A549 (cell line): ENCODE measurements at regions not wholly inside any gene's neighbourhood (a gene's known extent, or its start where the extent isn't known, plus 50 kb on each side); places are given as distances from the start of the nearest gene placed in this dataset.

Source experiments
- ATAC-seq, 2 experiments: fragments of 200-7000 bp in 1 of 2; fragments of >200 bp in 1 of 2; cut with Nextera tagmentation in 1 of 2; cut with Tn5 transposase in 1 of 2; 3 replicates each; pipeline versions ENCODE4 v1.8.0 to v1.9.1; 2018 to 2020; ENCODE audit warnings: mild to moderate bottlenecking in 1 of 2, moderate library complexity in 1 of 2
- CTCF ChIA-PET: fragments of 300-600 bp; sonication (Branson Sonifier 250); formaldehyde crosslinking; extraction: SDS; loops from one replicate; lab custom pipeline; 2021; ENCODE audit warnings: antibody characterized with exemption, inconsistent platforms; lab: Yijun Ruan, JAX
- POLR2A ChIA-PET: fragments of 350-600 bp; formaldehyde crosslinking; extraction: SDS; loops from one replicate; lab custom pipeline; 2021; ENCODE audit warnings: antibody characterized with exemption, inconsistent platforms; lab: Yijun Ruan, JAX
- DNase-seq, 2 experiments: peaks; one replicate each; pipeline versions ENCODE4 v3.0.0 to v3.0.0-alpha.2; 2011 to 2016; ENCODE audit warnings: low read depth in 1 of 2, low spot score in 1 of 2
- FAIRE-seq: peaks from 2 replicates; lab custom pipeline; 2011; peaks lifted over from hg19 to GRCh38; lab: Jason Lieb, UNC
- H3K27ac ChIP-seq, 2 experiments: fragments of >200 bp; sonication (Bioruptor Twin); formaldehyde crosslinking; 3 replicates each; pipeline ENCODE4 v1.5.1; 2016 to 2017
- H3K4me1 ChIP-seq: fragments of >200 bp; sonication (Bioruptor Twin); formaldehyde crosslinking; 3 replicates; pipeline ENCODE4 v1.6.1; 2016
- H3K4me2 ChIP-seq: fragments of >200 bp; sonication (Bioruptor Twin); formaldehyde crosslinking; 3 replicates; pipeline ENCODE4 v1.6.1; 2016
- H3K4me3 ChIP-seq: fragments of >200 bp; sonication (Bioruptor Twin); formaldehyde crosslinking; 3 replicates; pipeline ENCODE4 v1.5.1; 2016
- H3K9me3 ChIP-seq: fragments of >200 bp; sonication (Bioruptor Twin); formaldehyde crosslinking; 3 replicates; pipeline ENCODE4 v1.6.1; 2016
- CBX2 ChIP-seq: fragments of 200-600 bp; sonication (generic); IDR thresholded peaks from 2 replicates; pipeline ENCODE4 v1.6.1; 2016; ENCODE audit warnings: low read depth, mild to moderate bottlenecking, borderline replicate concordance
- CTCF ChIP-seq: fragments of >200 bp; sonication (Bioruptor Twin); formaldehyde crosslinking; IDR thresholded peaks from 3 replicates; pipeline ENCODE4 v1.5.1; 2016
- E2F6 ChIP-seq: IDR thresholded peaks from 2 replicates; pipeline ENCODE4 v1.6.1; 2012; ENCODE audit warnings: low read depth, borderline replicate concordance
- EHF ChIP-seq: fragments of 250-450 bp; sonication (Bioruptor Pico); IDR thresholded peaks from 2 replicates; pipeline ENCODE4 v1.5.0; 2020; ENCODE audit warnings: mild to moderate bottlenecking
- ESRRA ChIP-seq: fragments of 150-350 bp; IDR thresholded peaks from 2 replicates; pipeline ENCODE4 v1.6.1; 2014; ENCODE audit warnings: mild to moderate bottlenecking, low read length, borderline replicate concordance
- FOSL2 ChIP-seq, 2 experiments: fragments of 450-650 bp in 1 of 2; fragments of >200 bp in 1 of 2; sonication (Bioruptor Twin) in 1 of 2; formaldehyde crosslinking; IDR thresholded peaks; 2 replicates each; pipeline versions ENCODE4 v1.5.0 to v1.6.1; 2016 to 2020; ENCODE audit warnings: mild to moderate bottlenecking in 1 of 2, moderate library complexity in 1 of 2
- GATA3 ChIP-seq: IDR thresholded peaks from 2 replicates; pipeline ENCODE4 v1.6.1; 2012; ENCODE audit warnings: borderline replicate concordance
- HDAC2 ChIP-seq: fragments of 200-600 bp; sonication (generic); IDR thresholded peaks from 2 replicates; pipeline ENCODE4 v1.6.1; 2016
- HES2 ChIP-seq: fragments of >200 bp; sonication (Bioruptor Twin); formaldehyde crosslinking; IDR thresholded peaks from 2 replicates; pipeline ENCODE4 v1.6.1; 2016
- JUN ChIP-seq, 2 experiments: fragments of >200 bp; sonication (Bioruptor Twin); formaldehyde crosslinking; IDR thresholded peaks; 2 replicates in 1 of 2; 3 replicates in 1 of 2; pipeline ENCODE4 v1.6.1; 2016 to 2017
- MYC ChIP-seq: IDR thresholded peaks from 2 replicates; pipeline ENCODE4 v1.6.1; 2012; ENCODE audit warnings: mild to moderate bottlenecking, inconsistent platforms, low read length, improper control_type of control experiment, borderline replicate concordance
- NPAS2 ChIP-seq: fragments of 250-450 bp; sonication (Bioruptor Pico); IDR thresholded peaks from 2 replicates; pipeline ENCODE4 v1.8.0; 2022; ENCODE audit warnings: mild to moderate bottlenecking, moderate library complexity, borderline replicate concordance
- NR3C1 ChIP-seq: fragments of >200 bp; sonication (Bioruptor Twin); formaldehyde crosslinking; IDR thresholded peaks from 3 replicates; pipeline ENCODE4 v1.6.1; 2017
- RCOR1 ChIP-seq: fragments of 150-350 bp; IDR thresholded peaks from 2 replicates; pipeline ENCODE4 v1.6.1; 2014; ENCODE audit warnings: antibody characterized with exemption, low read length, low read depth
- REST ChIP-seq: fragments of 200-600 bp; sonication (generic); IDR thresholded peaks from 2 replicates; pipeline ENCODE4 v1.6.1; 2016; ENCODE audit warnings: antibody characterized with exemption, mild to moderate bottlenecking, moderate library complexity
- RFX5 ChIP-seq: fragments of 450-650 bp; IDR thresholded peaks from 2 replicates; pipeline ENCODE4 v1.7.1; 2014; ENCODE audit warnings: antibody characterized with exemption, mild to moderate bottlenecking, moderate library complexity
- TFCP2L1 ChIP-seq: fragments of 250-450 bp; sonication (Bioruptor Pico); IDR thresholded peaks from 2 replicates; pipeline ENCODE4 v1.5.0; 2021; ENCODE audit warnings: mild to moderate bottlenecking
- WGBS: methylation state at CpG from one replicate; pipeline ENCODE4 v1.1.6; 2017; ENCODE audit errors: missing lambda C conversion rate; 5-methylcytosine and 5-hydroxymethylcytosine counted together
- TF ChIP-seq, protein P1 (sequence below): IDR thresholded peaks from 2 replicates; pipeline ENCODE4 v1.6.1; 2012

GRCh38 chr10:78533776-78534175, 500.1 kb downstream of the RPS24 start:
- no peaks in the 10 kb centered on the region for H3K9me3 ChIP-seq
- no peak overlapping the region for H3K4me2 ChIP-seq
- ChIA-PET POLR2A (no interaction called here), CTCF (interaction anchor here (1.2 to 1.4 kb wide), 2 partner anchors 10 to 232 kb away, joined by 4 read pairs; no protein-coding TSS in a partner anchor)
- FAIRE-seq: no peak
- no peak for ATAC-seq
- DNase-seq: no peak
- H3K4me1 ChIP-seq: no peaks in the 10 kb centered on the region
- 57% methylated on average over 5 of the region's 5 CpGs for WGBS
- no peak overlapping the region for H3K27ac ChIP-seq
- TF ChIP-seq RFX5 (no peak), TFCP2L1 (CRISPR knock-in tag) (no peak), FOSL2 (IDR thresholded peaks at IDR 0.05) (no peak), FOSL2 (CRISPR knock-in tag; IDR thresholded peaks at IDR 0.05) (no peak), MYC (no peak), NPAS2 (CRISPR knock-in tag) (no peak), NR3C1 (no peak), EHF (CRISPR knock-in tag) (no peak), CBX2 (no peak)
- TF ChIP-seq, protein P1, sequence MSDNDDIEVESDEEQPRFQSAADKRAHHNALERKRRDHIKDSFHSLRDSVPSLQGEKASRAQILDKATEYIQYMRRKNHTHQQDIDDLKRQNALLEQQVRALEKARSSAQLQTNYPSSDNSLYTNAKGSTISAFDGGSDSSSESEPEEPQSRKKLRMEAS: no peak
- H3K4me3 ChIP-seq: no peak overlapping the region

DNA sequence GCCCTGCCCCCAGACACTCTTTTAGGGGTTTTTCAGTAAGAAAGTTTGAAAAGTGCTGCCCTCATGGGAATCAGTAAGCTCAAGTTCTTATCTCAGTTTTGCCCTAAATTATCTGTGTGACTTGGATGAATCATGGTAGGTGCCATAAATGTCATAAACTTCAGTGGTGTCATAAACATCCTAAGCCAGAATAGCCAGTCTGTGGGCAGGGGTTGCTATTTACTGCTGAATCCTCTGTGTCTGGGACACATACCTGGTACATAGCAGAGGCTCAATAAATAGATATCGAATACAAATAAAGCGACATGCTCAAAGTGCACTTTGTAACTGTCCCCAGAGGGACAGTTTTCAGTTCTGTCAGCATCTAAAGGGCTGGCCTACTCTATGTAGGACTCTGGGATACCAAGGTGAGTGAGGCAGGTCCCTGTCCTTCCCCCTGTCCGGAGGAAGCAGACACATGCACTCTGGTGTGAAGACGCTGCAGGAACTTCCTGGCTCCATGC, 502.1 kb downstream of the RPS24 start:
- FAIRE-seq (no peak), DNase-seq (no peak), ATAC-seq (no peak)
- CTCF ChIA-PET: no interaction called here
- Histone ChIP-seq H3K4me2 (no peak overlapping the region), H3K4me3 (no peak overlapping the region), H3K9me3 (0 out of 3 replicates have a peak, but pooled peaks cover under 1% of the 10 kb centered on the region)
- POLR2A ChIA-PET: no interaction called here
- WGBS: 81% methylated on average over 4 of the region's 4 CpGs
- TF ChIP-seq CTCF: no peak
- no peak for TF ChIP-seq NR3C1
- no peak for TF ChIP-seq JUN (IDR thresholded peaks at IDR 0.05)
- no peak for TF ChIP-seq GATA3
- no peak for TF ChIP-seq RCOR1
- no peak for TF ChIP-seq NPAS2 (CRISPR knock-in tag)
- TF ChIP-seq CBX2: no peak
- TF ChIP-seq, all 56 proteins: peak for 0
- H3K4me1 ChIP-seq: no peaks in the 10 kb centered on the region
- no peak overlapping the region for H3K27ac ChIP-seq

DNA sequence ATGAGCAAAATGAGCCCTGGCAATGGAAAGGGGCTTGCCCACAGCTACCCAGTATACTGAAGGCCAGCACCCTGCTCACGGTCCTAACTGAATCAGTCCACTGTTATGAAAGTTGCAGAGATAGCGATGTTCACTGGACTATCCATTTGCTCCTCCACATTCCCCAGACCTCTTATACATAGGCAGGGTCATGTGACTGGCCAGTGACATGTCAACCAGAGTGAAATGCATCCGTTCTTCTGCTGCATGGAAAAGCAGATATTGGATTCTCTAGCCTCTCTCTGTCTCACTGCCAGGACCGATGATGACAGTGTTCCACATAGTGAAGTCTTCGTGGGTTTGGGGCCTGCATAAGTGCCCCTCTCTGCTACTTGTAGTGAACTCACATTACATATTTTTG, 503.4 kb downstream of the RPS24 start:
- Histone ChIP-seq H3K4me3 (no peak overlapping the region), H3K27ac (no peak overlapping the region), H3K9me3 (0 out of 3 replicates have a peak, but pooled peaks cover 2% of the 10 kb centered on the region), H3K4me1 (no peaks in the 10 kb centered on the region), H3K4me2 (no peak overlapping the region)
- FAIRE-seq (no peak), DNase-seq (no peak), ATAC-seq (no peak)
- 71% methylated on average over 5 of the region's 5 CpGs for WGBS
- ChIA-PET POLR2A (no interaction called here), CTCF (no interaction called here)
- TF ChIP-seq HES2: no peak
- TF ChIP-seq GATA3: no peak
- no peak for TF ChIP-seq E2F6
- TF ChIP-seq ESRRA: no peak
- no peak for TF ChIP-seq HDAC2
- TF ChIP-seq CTCF: no peak
- TF ChIP-seq REST: no peak
